HEK293 (cell line): ENCODE measurements at regions not wholly inside any gene's neighbourhood (a gene's known extent, or its start where the extent isn't known, plus 50 kb on each side); places are given as distances from the start of the nearest gene placed in this dataset.

ENCODE experiments used
- CTCF ChIA-PET: fragments of 350-600 bp; formaldehyde crosslinking; extraction: SDS; loops from one replicate; lab custom pipeline; 2021; ENCODE audit warnings: antibody characterized with exemption; lab: Yijun Ruan, JAX
- POLR2A ChIA-PET: fragments of 300-600 bp; formaldehyde crosslinking; extraction: SDS; loops from one replicate; lab custom pipeline; 2020; ENCODE audit warnings: antibody characterized with exemption, inconsistent platforms; lab: Yijun Ruan, JAX
- H3K27ac ChIP-seq: fragments of 200-500 bp; sonication (Bioruptor generic); 2 replicates; pipeline ENCODE4 v1.5.1; 2014; ENCODE audit warnings: low read depth, low read length, control low read depth, inconsistent platforms; ENCODE audit errors: extremely low read depth
- H3K36me3 ChIP-seq, 2 experiments: fragments of 200-500 bp in 1 of 2; sonication (Bioruptor generic) in 1 of 2; 1 replicate in 1 of 2; 2 replicates in 1 of 2; pipeline ENCODE4 v1.5.1; 2014 to 2017; ENCODE audit warnings: inconsistent platforms in 2 of 2, low read length in 2 of 2; ENCODE audit not compliant: control insufficient read depth in 2 of 2, insufficient read depth in 1 of 2
- H3K4me1 ChIP-seq: fragments of 200-500 bp; sonication (Bioruptor generic); 2 replicates; pipeline ENCODE4 v1.5.1; 2014; ENCODE audit warnings: mild to moderate bottlenecking, low read length, inconsistent platforms; ENCODE audit not compliant: control insufficient read depth, insufficient read depth
- H3K4me3 ChIP-seq: 2 replicates; pipeline ENCODE4 v1.5.1; 2011; ENCODE audit warnings: low read depth, mild to moderate bottlenecking, control low read depth, low read length, moderate library complexity
- H3K9me3 ChIP-seq: fragments of 200-500 bp; sonication (Bioruptor generic); 2 replicates; pipeline ENCODE4 v1.5.1; 2014; ENCODE audit warnings: low read depth, low read length, inconsistent platforms; ENCODE audit not compliant: control insufficient read depth, insufficient read depth
- ATF2 ChIP-seq: fragments of 450-650 bp; formaldehyde crosslinking; IDR thresholded peaks from 2 replicates; pipeline ENCODE4 v1.5.1; 2016; ENCODE audit warnings: missing biosample characterization, missing genetic modification characterization, low read depth
- EGR2 ChIP-seq: fragments of 450-650 bp; formaldehyde crosslinking; IDR thresholded peaks from 2 replicates; pipeline ENCODE4 v1.5.1; 2016; ENCODE audit warnings: low read depth, missing biosample characterization, missing genetic modification characterization
- GFI1B ChIP-seq: fragments of 450-650 bp; formaldehyde crosslinking; IDR thresholded peaks from 2 replicates; pipeline ENCODE4 v1.5.1; 2016; ENCODE audit warnings: missing biosample characterization, missing genetic modification characterization
- HOXD13 ChIP-seq: sonication (generic); formaldehyde crosslinking; IDR thresholded peaks from 2 replicates; pipeline ENCODE4 v1.8.0; 2022; ENCODE audit warnings: missing genetic modification reagents, borderline replicate concordance
- KLF8 ChIP-seq: fragments of 450-650 bp; formaldehyde crosslinking; IDR thresholded peaks from 2 replicates; pipeline ENCODE4 v1.5.1; 2016; ENCODE audit warnings: missing biosample characterization, missing genetic modification characterization
- MEIS1 ChIP-seq: sonication (generic); formaldehyde crosslinking; IDR thresholded peaks from 2 replicates; pipeline ENCODE4 v1.8.1; 2022; ENCODE audit warnings: missing genetic modification reagents, mild to moderate bottlenecking, borderline replicate concordance
- WT1 ChIP-seq: fragments of 450-650 bp; formaldehyde crosslinking; IDR thresholded peaks from 2 replicates; pipeline ENCODE4 v1.5.1; 2016; ENCODE audit warnings: missing biosample characterization, missing genetic modification characterization
- ZBTB26 ChIP-seq: fragments of 450-650 bp; formaldehyde crosslinking; optimal IDR thresholded peaks from 2 replicates; pipeline ENCODE3; 2016; ENCODE audit warnings: missing biosample characterization, mild to moderate bottlenecking, missing genetic modification characterization
- ZFP69B ChIP-seq: fragments of 450-650 bp; formaldehyde crosslinking; IDR thresholded peaks from 2 replicates; pipeline ENCODE4 v1.5.1; 2016; ENCODE audit warnings: missing biosample characterization, missing genetic modification characterization
- ZIC2 ChIP-seq: fragments of 450-650 bp; formaldehyde crosslinking; IDR thresholded peaks from 2 replicates; pipeline ENCODE4 v1.5.1; 2016; ENCODE audit warnings: missing biosample characterization, missing genetic modification characterization
- ZNF10 ChIP-seq: fragments of 450-650 bp; formaldehyde crosslinking; IDR thresholded peaks from 2 replicates; pipeline ENCODE4 v1.5.1; 2017; ENCODE audit warnings: missing biosample characterization, missing genetic modification characterization
- ZNF121 ChIP-seq: fragments of 450-650 bp; formaldehyde crosslinking; IDR thresholded peaks from 2 replicates; pipeline ENCODE4 v1.5.1; 2016; ENCODE audit warnings: missing biosample characterization, missing genetic modification characterization
- ZNF174 ChIP-seq: fragments of 450-650 bp; formaldehyde crosslinking; IDR thresholded peaks from 2 replicates; pipeline ENCODE4 v1.5.0; 2017; ENCODE audit warnings: missing biosample characterization, mild to moderate bottlenecking, missing genetic modification characterization
- ZNF184 ChIP-seq: fragments of 450-650 bp; IDR thresholded peaks from 2 replicates; pipeline ENCODE4 v1.5.1; 2018; ENCODE audit warnings: missing biosample characterization, mild to moderate bottlenecking, missing genetic modification characterization
- ZNF280C ChIP-seq: fragments of 450-650 bp; formaldehyde crosslinking; IDR thresholded peaks from 2 replicates; pipeline ENCODE4 v1.5.1; 2016; ENCODE audit warnings: missing biosample characterization, missing genetic modification characterization
- ZNF354C ChIP-seq: fragments of 450-650 bp; formaldehyde crosslinking; IDR thresholded peaks from 2 replicates; pipeline ENCODE4 v1.5.1; 2016; ENCODE audit warnings: missing biosample characterization, missing genetic modification characterization, low read depth, borderline replicate concordance
- ZNF366 ChIP-seq: fragments of 450-650 bp; formaldehyde crosslinking; conservative IDR thresholded peaks from 2 replicates; pipeline ENCODE4 v1.5.1; 2016; ENCODE audit warnings: missing biosample characterization, missing genetic modification characterization
- ZNF394 ChIP-seq: fragments of 450-650 bp; formaldehyde crosslinking; IDR thresholded peaks from 2 replicates; pipeline ENCODE4 v1.5.1; 2016; ENCODE audit warnings: missing biosample characterization, missing genetic modification characterization, mild to moderate bottlenecking, moderate library complexity, borderline replicate concordance
- ZNF501 ChIP-seq: fragments of 450-650 bp; formaldehyde crosslinking; IDR thresholded peaks from 2 replicates; pipeline ENCODE4 v1.5.1; 2016; ENCODE audit warnings: missing biosample characterization, missing genetic modification characterization
- ZNF510 ChIP-seq: fragments of 450-650 bp; formaldehyde crosslinking; IDR thresholded peaks from 2 replicates; pipeline ENCODE4 v1.5.1; 2018; ENCODE audit warnings: mild to moderate bottlenecking, missing genetic modification characterization, missing biosample characterization; ENCODE audit not compliant: insufficient replicate concordance
- ZNF518A ChIP-seq: fragments of 450-650 bp; formaldehyde crosslinking; conservative IDR thresholded peaks from 2 replicates; pipeline ENCODE4 v1.5.1; 2016; ENCODE audit warnings: low read depth, missing biosample characterization, missing genetic modification characterization
- ZNF544 ChIP-seq: fragments of 450-650 bp; formaldehyde crosslinking; IDR thresholded peaks from 2 replicates; pipeline ENCODE4 v1.5.0; 2017; ENCODE audit warnings: missing biosample characterization, missing genetic modification characterization
- ZNF624 ChIP-seq: fragments of 450-650 bp; formaldehyde crosslinking; IDR thresholded peaks from 2 replicates; pipeline ENCODE4 v1.5.1; 2017; ENCODE audit warnings: missing biosample characterization, missing genetic modification characterization
- ZNF660 ChIP-seq: fragments of 450-650 bp; IDR thresholded peaks from 2 replicates; pipeline ENCODE4 v1.5.1; 2018; ENCODE audit warnings: missing biosample characterization, mild to moderate bottlenecking, missing genetic modification characterization
- ZNF670 ChIP-seq: fragments of 450-650 bp; formaldehyde crosslinking; IDR thresholded peaks from 2 replicates; pipeline ENCODE4 v1.5.1; 2016; ENCODE audit warnings: missing biosample characterization, missing genetic modification characterization, low read depth
- ZNF792 ChIP-seq: fragments of 450-650 bp; formaldehyde crosslinking; IDR thresholded peaks from 2 replicates; pipeline ENCODE4 v1.5.1; 2016; ENCODE audit warnings: missing biosample characterization, missing genetic modification characterization
- ZSCAN16 ChIP-seq: fragments of 450-650 bp; formaldehyde crosslinking; IDR thresholded peaks from 2 replicates; pipeline ENCODE4 v1.5.1; 2016; ENCODE audit warnings: missing biosample characterization, missing genetic modification characterization
- ZXDB ChIP-seq: fragments of 450-650 bp; formaldehyde crosslinking; IDR thresholded peaks from 2 replicates; pipeline ENCODE4 v1.5.1; 2016; ENCODE audit warnings: missing biosample characterization, missing genetic modification characterization

GRCh38 chr6:26204332-26205160 lies 117.3 kb downstream of the HFE start:
- Histone ChIP-seq H3K9me3 (no peaks in the 10 kb centered on the region), H3K4me1 (no peaks in the 10 kb centered on the region), H3K4me3 (peak overlapping the region; percentile 73), H3K36me3 (no peaks in the 10 kb centered on the region), H3K27ac (peak overlapping the region; percentile 71)
- ChIA-PET CTCF (interaction anchor here (0.6 to 1.4 kb wide), 10 partner anchors 12 to 800 kb away, joined by 3 to 6 read pairs (median 3); a partner anchor contains a TSS), POLR2A (interaction anchor here (0.9 to 5.4 kb wide), 19 partner anchors 11 to 942 kb away, joined by 3 to 109 read pairs (median 6); a partner anchor contains a TSS)
- peak; percentile 41; the same call in 1 of the 2 replicates for TF ChIP-seq ZSCAN16 (tag by site-specific recombination)
- TF ChIP-seq ZNF366 (tag by site-specific recombination): peak; percentile 66
- TF ChIP-seq ZNF280C (tag by site-specific recombination): no peak
- TF ChIP-seq ZNF121 (tag by site-specific recombination): 0 out of 2 replicates have a peak, but pooled peaks have one; percentile 55
- peak; percentile 67 for TF ChIP-seq WT1 (tag by site-specific recombination)
- no peak for TF ChIP-seq MEIS1
- TF ChIP-seq ZNF10 (tag by site-specific recombination): no peak
- no peak for TF ChIP-seq ZNF354C (tag by site-specific recombination)
- TF ChIP-seq ZNF174: no peak
- peak; percentile 100 for TF ChIP-seq ATF2 (tag by site-specific recombination)
- TF ChIP-seq ZBTB26: peak; percentile 53
- TF ChIP-seq ZIC2 (tag by site-specific recombination): no peak
- TF ChIP-seq ZNF670 (tag by site-specific recombination): no peak
- peak; percentile 85; the same call in 1 of the 2 replicates for TF ChIP-seq ZNF660 (tag by site-specific recombination)
- no peak for TF ChIP-seq GFI1B (tag by site-specific recombination)
- TF ChIP-seq ZNF501 (tag by site-specific recombination): peak; percentile 82
- TF ChIP-seq ZNF518A (tag by site-specific recombination): peak; percentile 29; the same call in 1 of the 2 replicates
- peak; percentile 65 for TF ChIP-seq ZNF394 (tag by site-specific recombination)
- peak; percentile 47; the same call in 1 of the 2 replicates for TF ChIP-seq ZFP69B (tag by site-specific recombination)
- TF ChIP-seq ZNF624: no peak
- no peak for TF ChIP-seq HOXD13 (CRISPR knock-in tag)
- peak; percentile 81 for TF ChIP-seq ZXDB (tag by site-specific recombination)
- peak; percentile 3 for TF ChIP-seq ZNF510 (tag by site-specific recombination)
- TF ChIP-seq ZNF792: 0 out of 2 replicates have a peak, but pooled peaks have one; percentile 34
- TF ChIP-seq ZNF544: no peak
- peak; percentile 85 for TF ChIP-seq KLF8 (tag by site-specific recombination)
- TF ChIP-seq ZNF184: peak; percentile 83
- TF ChIP-seq EGR2 (tag by site-specific recombination): 0 out of 2 replicates have a peak, but pooled peaks have one; percentile 13
